GM18870 (cell line): ENCODE measurements at regions not wholly inside any gene's neighbourhood (a gene's known extent, or its start where the extent isn't known, plus 50 kb on each side); places are given as distances from the start of the nearest gene placed in this dataset.
"Not testable (repeated sequence)": the region's sequence is repeated elsewhere in the genome, so short reads cannot be mapped to it uniquely, and the experiment has no call there.

Source experiments
- ATAC-seq: cut with Tn5 transposase; IDR thresholded peaks from one replicate; pipeline ENCODE4 v1.9.1; 2021; ENCODE audit warnings: moderate library complexity; ENCODE audit not compliant: unreplicated experiment

DNA sequence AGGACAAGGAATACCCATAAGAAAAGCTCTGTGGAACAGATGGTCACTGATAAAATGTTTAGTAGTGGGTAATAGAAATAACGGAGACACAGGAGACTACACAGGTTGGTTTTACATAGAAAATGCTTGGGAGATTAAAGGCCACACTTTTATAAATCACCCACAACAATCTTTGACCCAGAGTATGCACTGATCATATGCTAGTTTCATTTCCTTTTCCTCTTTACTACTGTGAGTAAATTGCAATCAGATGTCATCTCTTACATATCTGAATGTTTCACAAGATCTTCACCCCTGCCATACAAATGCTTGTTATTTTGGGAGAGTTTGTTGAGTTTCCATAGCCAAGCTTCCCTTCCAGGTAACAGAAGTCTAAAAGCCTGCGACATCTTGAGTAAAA lies 978.4 kb upstream of the KLHL29 start:
- no peak for ATAC-seq

DNA sequence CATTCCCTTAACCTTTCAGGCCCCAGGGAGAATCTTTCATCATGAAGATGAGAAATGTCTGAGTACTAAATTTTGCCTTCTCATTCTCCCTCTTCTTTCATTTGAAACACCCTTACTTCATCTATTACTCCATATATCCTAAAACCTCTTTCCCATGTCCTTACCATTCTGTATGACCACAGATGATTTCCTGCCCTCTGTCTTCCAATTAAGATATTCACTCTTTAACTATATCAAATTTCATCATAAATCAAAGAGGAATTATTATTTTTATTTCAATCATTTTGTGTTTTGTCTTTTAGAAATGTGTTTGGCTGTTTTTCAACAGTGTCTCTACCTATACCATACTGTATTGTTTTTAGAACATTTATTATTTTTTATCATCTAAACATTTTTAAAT lies 964.9 kb upstream of the KLHL29 start:
- no peak for ATAC-seq

DNA sequence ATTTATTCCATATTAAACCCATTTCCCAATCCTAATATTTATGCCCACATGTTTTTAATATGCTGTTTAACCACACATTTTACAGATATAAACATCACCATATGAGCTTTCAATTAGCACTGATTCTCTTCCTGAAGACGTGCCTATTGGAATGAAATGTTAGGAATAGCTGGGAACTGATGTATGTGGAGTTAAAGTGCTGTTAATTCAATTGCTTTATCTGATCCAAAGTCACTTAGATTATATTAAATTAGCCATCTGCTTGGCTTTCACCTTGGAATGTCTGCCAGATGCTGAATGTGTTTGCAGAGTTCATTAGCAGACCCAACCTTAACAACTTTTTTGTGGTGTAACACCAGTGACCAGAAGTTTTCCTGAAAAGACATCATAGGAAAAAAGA lies 942.9 kb upstream of the KLHL29 start:
- ATAC-seq = no peak

DNA sequence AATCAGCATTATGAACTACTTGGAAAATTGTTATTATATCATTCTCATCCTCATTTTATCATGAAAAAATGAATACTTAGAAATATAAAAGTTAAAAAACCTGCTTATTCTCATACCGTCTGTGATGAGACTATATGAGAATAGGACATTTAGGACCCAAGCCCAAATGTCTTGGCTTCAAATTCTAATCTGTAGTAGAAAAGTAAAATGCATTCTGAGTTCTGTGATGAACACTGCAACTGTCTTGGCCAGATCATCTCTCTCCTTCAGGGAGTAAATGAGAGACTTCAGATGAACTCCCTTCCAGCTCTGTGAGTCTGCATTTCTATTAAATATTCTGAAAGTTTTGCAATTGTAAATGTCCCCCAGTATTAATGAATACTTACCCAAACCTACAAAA lies 940.7 kb upstream of the KLHL29 start:
- ATAC-seq = no peak

DNA sequence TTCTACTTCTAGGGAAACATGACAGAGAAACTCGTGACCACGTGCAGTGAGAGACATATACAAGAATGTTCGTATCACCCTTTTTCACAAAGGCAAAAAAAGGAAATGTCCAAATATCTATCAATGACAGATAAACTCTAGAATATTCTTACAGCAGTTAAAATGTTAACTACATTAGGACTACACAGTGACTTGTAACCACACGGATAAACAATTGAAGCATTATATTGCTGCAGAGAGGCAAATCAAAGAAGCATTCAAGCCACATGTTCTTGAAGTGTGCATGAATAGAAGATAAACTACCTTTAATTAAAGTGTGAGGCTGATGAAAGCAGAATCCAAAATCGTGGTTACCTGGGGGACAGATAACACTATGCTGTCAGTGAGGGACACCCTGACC lies 935.3 kb upstream of the KLHL29 start:
- no peak for ATAC-seq

DNA sequence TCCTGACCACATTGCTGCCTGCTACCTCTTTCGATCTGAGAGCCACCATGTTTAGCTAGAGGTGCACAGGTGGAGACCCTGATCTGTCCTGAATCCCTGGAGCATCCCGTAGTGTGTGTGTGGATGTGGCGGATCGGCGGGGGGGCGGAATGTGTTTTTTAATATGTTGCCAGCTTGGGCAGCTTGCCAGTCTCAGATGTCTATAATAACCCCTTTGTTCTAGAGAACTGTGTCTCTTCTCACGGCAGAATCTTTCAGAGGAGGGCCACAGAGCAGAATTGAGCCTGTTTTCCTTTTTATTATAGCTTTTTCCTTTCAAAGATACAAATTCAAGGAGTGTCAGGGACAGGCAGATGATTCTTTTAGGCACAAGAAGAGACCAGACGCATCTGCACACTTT lies 934.1 kb upstream of the KLHL29 start:
- no peak for ATAC-seq

DNA sequence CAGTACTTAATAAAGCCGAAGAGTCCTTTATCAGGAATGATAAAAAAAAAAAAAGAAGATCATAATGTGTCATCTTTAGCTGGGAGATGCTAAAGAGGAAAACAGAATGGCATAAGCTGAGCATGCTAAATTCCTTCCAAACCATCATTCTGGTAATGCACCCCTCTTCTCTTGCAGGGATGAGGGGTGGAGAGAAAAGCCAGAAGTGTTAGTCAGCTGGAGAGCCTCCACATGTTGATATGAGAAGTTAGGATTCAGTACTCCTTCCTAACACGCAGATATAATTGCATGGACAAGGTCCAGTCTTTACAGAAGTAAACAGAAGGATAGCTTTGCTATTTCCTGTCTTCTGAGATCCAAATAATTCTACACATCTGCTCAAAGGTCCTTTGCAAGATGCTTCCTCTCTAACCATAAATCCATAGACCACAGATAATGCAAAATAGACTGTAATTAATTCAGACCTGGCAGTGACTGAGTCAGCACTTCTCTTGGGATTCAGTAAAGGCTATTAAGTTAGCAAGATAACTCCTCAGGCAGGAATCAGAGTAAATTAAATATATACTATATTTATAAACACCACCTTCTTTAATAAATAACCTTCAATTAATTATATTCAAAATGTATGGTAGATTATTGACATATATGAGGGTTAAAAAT lies 930.0 kb upstream of the KLHL29 start:
- ATAC-seq = no peak

DNA sequence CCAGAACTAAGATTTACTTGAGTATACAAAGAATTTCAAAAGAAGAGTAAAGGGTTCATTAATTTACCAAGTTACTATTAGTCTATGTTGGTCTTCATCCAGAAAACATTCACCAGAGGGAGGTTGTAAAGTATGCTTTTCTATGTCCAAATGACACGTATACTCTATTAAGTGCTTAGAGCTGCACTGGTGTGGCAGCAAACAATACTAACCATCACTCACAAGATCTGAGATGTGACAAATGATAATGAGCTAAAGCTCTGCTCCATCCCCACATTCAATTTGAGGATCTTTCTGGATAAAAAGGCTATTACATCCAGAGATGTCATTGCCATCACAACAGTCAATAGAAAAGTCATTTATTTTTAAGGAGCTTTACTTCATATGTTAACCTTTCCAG lies 926.5 kb upstream of the KLHL29 start:
- ATAC-seq = no peak

DNA sequence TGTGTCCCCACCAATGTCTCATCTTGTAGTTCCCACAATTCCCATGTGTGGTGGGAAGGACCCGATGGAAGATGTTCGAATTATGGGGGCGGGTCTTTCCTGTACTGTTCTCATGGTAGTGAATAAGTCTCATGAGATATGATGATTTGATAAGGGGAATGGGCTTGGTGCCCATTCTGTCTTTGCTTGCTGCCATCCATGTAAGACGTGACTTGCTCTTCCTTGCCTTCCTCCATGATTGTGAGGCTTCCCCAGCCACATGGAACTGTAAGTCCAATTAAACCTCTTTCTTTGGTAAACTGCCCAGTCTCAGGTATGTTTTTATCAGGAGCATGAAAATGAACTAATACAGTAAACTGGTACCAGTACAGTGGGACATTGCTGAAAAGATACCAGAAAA lies 909.9 kb upstream of the KLHL29 start:
- not testable (repeated sequence) for ATAC-seq

DNA sequence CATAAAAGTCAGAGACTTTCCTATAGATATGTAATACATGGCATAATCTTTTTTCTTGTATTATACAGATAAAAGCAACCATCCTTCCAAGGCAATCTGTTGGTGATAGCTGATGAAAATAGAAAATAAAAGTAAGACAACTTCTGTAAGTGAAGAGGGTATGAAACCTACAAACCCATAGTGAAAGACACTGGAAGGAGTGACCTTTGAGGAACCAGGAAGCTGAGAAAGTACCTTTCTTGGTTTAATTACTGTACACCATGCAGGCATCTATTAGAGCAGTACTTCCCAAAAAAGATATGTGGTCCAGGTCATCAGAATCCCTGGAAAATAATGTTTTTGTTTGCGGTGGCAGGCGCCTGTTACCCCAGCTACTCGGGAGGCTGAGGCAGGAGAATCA lies 906.6 kb upstream of the KLHL29 start:
- ATAC-seq = no peak

DNA sequence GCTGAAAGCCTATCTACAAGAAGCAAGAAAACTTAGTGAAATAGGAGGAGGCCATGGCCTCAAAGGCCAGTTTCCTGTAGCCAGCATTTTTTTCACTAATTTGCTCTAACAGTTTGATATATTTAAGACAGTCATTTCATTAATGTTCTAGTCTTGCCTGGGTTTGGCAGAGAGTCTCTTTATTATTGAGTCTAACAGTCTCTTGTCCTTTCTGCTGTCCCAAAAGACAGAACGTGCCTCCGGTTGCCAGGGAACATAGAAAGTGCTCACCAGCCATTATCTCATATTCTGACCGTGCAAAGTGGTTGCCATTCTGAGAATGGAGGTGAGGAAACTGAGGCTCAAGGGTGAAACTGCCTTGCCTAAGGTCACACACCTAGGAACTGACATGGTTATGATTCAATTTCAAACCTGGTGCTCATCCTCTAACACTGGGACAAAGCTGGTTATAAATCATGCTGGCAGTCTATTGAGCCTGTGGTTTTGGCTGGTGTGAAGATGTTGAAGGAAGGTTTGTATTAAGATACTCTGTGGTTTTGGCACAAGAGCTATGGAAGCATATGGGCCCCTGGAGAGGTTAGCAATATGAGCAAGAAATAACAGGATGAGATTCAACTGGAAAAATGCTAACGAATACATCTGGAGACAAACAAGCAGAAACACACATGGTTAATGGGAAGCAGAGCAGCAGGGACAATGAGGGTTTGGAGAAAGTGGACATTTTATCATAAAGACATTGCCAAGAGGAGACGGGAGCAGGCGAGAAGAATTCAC lies 903.3 kb upstream of the KLHL29 start:
- no peak for ATAC-seq

DNA sequence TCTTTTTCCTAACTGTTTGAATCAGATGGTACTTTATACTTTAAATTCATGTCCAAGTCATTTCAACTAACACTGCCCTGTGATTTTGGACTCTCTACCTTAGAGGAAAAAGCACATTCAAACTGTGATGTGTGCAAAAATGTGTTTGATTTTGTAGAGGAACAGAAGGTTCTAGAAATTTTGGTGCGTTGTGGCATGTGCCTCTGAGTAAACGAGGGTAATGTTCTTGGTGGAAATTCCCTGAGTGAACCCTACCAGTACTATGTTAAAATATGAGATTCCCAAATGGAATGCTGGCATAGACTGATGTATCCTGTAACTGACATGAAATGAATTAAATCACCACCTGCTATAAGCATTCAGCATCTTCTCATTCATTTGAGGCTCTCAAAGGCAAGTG lies 901.9 kb upstream of the KLHL29 start:
- no peak for ATAC-seq

DNA sequence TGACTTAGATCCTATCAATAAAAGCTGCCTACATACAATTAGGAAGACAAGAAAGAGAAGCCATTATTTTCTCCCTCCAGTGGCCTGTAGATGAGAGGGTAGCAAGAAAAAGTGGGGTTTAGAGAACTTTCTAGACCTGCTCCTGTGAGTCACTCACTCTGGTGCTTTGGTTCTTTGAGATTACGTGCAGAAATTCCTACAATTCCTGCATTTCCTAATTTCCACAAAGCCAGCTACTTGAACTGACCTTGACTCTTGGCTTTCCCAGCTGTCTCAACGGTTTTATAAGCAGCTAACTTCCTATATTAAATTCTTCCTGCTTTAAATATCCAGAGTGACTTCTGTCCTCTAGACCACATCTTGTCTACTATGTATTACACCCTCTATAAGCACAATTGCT lies 899.5 kb upstream of the KLHL29 start:
- no peak for ATAC-seq

DNA sequence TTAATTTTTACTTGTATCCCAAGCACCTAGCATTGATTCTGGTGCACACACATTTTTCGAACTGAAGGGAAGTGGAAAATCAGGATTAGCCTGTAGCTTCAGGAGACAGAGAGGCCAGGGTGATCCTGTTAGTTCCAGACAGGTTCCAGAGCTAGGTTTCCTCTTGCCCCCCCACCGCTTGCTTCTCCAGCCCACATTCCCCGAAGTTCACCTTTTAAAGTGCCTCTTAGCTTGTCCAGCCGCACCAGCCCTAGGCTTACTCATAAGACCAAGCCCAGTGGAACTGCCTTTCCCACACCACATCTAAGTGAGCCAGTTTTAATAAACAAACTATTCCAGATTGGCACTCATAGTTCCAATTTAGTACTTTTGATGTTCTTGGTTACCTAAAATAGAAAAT lies 898.6 kb upstream of the KLHL29 start:
- no peak for ATAC-seq

DNA sequence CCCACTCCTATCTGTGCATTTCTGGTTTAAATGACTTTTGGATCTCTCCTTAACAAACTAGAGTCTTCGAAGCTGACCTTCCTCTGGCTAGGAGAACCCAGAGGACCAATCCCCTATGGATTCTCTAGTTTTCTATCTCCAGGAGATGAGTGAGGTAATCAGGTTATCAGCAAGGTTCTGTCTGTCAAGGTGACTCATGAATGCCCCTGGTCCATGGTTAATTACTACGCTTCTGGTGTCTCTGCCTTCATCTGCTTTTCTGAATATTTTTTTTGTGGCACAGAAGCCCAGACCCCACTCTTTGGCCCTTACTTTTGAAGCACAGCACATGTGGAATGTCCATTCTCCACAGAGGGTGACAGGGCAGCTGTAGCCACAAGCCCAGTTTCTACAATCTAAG lies 897.9 kb upstream of the KLHL29 start:
- ATAC-seq = no peak

DNA sequence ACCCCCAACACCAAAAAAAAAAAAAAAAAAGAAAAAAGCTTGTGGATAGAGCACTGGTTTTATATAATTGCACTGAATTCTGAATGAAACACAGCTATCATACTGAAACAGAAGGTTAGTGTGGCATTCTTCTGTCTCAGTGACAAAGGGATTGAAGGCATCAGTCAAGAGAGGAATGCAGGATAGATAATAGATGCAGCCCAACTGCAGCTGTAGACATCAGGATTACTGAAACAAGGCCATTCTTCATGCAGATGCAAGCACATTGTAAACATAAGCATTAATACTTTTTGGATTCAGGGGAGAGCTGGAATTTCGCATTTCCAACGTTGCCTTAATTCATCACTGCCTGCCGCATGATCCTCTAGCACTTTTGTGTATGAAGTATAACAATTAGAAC lies 897.4 kb upstream of the KLHL29 start:
- no peak for ATAC-seq

DNA sequence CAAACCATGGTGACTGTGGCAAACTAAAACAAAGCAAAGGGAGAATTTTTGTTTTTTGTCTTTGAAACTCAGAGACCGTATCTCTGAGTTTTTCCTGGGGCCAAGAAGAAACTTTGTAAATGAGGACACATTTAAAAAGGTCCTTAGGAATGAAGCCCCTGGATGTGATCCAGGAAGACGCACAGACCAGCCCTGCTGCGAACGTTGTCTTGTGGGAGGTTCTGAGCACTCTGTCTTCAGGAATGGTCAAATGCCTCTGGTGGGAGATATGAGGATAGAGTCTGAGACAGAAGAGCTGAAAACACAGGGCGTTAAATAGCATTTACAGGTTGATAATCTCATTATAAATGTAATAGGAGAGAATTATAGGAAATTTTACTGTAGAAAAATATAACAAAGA lies 893.5 kb upstream of the KLHL29 start:
- no peak for ATAC-seq

DNA sequence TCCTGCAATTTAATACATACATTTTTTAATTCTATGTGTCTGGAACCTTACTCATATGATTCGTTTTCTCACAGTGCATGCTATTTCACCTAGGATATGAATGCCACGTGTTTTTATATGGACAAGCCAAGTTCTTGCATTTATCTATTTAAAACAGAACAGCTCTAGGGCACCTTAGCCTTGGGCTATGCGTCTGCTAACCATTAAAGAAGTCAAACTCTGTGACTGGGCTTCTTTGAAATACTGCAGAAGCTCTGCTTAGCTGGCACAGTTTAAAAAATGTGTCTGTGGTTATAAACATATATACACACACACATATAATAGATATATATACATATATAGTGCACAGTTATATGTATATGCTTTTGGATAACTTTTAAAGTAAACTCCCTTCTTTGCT lies 890.8 kb upstream of the KLHL29 start:
- ATAC-seq = no peak

DNA sequence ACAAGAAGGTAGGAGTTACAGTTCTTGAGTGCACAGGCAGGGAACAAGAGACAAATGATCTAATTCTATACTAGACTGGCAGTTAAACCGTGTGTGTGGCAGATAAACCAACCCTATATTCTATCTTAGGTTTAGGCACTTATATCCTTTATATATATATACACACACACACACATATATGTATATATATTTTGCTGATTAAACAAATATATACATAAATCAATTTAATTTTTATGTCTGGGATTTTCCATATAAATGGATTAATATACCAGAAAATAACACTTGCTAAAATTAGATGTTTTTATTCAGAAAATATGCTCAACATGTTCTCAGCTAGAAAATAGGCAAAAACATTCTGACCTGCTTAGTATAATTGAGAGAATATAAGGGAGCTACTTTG lies 887.9 kb upstream of the KLHL29 start:
- ATAC-seq = no peak

DNA sequence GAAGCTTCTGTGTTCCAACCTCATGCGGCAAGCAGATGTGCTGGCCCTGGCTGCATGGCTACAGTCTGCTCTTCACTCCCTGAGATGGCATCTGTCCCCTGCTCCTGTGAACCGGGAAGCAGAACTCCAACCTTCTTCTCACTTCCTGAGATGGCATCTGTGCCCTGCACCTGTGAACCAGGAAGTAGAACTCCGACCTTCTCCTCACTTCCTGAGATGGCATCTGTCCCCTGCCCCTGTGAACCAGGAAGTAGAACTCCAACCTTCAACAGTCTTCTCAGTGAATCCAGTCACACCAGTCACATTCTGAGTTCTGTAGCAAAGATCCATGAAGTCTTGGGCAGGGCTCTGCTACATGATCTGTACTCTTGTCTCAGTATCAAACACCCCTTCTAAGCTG lies 887.2 kb upstream of the KLHL29 start:
- ATAC-seq = no peak

DNA sequence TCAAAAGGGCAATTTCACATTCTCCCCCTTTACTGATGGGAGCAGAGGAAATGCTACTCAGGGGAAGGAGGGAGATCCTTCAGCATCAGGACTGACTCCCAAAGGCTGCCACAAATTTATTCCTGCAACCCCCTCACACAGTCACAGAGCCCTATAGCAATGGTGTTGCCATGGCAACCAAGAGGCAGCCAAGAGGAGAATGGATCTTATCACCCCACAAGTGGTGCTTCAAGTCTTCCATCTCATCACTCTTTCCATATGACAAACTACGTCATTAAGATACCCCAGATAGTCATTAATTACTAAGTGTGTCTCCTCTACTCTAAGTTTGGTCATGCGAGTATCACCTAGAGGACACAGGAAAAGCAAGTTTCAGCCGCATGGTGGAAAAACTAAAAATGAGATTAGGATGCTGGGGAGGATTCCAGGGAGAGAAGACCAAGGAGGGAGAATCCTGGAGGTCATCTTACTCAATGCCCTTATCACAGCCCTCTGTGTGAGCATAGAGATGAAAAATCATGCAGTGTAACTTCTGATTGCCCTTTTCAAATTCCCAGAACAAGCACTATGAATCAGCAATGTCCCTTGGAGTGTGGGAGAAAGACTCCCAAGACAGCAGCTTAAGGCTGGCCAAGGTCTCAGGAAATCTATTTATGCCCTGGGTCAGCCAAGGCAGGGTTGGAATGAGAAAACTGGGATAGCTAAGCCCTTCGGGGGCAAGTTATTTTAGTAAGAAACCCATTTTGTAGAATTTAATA lies 885.7 kb upstream of the KLHL29 start:
- ATAC-seq = no peak

DNA sequence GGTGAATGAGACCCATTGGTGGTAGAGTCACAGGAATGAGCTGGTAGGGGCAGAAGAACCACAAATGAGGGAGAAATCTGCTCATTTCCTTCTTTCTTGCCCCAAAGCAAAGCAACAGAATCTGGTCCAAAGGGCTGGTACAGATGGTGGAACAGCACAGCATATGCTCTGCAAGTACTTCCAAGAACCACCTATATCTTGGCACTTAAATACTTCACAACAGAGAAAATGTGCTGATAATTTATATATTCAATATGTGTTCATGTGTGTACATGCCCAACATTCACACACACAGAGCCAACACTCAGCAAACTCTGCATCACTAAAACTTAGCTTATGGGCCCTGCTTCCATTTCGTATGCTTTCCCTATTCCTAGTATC lies 884.4 kb upstream of the KLHL29 start:
- ATAC-seq = no peak
